Epithelial cell of prostate (primary cell): ENCODE measurements at regions not wholly inside any gene's neighbourhood (a gene's known extent, or its start where the extent isn't known, plus 50 kb on each side); places are given as distances from the start of the nearest gene placed in this dataset.
A peak's percentile ranks its signal among the peaks of the same experiment; 100 is the strongest.
"Not testable (repeated sequence)": the region's sequence is repeated elsewhere in the genome, so short reads cannot be mapped to it uniquely, and the experiment has no call there.

Experiments used
- DNase-seq: peaks from one replicate; pipeline ENCODE4 v3.0.0-alpha.2; 2011; ENCODE audit warnings: low read depth, low spot score
- H3K27ac ChIP-seq: fragments of 450-650 bp; 2 replicates; pipeline ENCODE4 v1.5.1; 2017; ENCODE audit warnings: mild to moderate bottlenecking

DNA sequence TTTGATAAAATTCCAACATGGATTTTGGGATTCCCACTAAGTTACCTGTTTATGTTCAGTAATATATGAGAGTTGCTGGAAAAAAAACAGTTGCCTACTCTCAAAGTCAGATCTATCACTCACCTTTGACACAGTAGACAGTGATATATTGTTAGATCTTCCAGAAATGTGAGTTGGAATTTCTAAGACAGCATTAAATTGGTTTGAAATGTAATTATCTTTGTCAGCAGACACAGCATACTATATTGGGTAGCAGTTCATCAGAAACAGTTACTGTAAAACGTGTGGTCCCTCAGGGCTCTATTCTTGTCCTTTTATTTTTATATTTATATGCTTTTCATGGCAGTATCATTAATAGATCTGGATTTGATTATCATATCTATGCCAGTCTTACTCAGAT, 433.6 kb upstream of the ARRDC3 start:
- no peak for DNase-seq
- H3K27ac ChIP-seq = no peak overlapping the region

DNA sequence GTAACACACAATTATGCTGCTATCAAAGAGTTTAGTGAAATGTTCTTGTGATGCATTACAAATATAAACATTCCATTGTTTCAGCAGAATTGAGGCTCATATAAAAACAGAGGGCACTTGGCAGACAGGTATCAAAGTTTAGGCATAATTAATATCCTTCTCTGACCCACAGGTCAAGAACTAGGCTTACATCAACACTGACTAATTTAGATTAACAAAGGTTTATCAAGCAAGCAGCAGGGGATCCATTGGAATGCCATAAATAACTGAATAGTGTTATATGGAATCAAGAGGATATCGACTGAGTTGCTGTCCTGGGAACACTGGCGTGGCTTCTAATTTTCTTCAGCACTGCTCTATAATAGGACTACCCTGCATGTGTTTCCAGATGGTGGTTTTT, 414.5 kb upstream of the ARRDC3 start:
- H3K27ac ChIP-seq = no peak overlapping the region
- no peak for DNase-seq

DNA sequence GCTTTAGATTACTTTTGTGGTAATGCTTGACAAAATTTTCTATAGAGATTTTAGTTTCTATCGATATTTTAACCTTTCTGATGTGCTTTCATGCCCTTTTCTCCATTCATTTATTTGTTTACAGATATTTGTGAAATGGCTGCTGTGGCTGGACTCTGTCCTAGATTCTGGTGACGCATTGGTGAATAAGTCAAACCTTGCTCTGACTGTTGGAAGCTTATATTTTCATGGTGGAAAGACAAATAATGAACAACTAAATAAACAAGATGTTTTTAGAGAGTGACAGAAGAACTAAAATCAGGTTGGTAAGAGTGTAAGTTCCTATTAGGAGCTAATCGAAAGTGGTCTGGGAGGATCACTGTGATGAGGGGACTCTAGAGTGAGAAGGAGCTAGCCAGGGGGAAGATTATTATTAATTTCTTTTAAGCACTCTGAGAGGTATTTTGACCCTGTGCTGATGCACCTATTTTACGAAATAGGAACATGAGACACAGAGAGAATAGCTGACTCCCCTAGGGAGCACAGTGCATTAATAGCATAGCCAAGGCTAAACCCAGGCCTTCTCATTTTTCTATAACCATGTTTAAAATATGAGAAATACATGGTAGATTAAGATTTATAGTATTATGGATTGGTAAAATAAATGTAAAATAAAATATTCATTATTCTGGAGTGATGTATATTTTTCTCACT, 411.9 kb upstream of the ARRDC3 start:
- no peak for DNase-seq
- H3K27ac ChIP-seq = no peak overlapping the region

- no peak for DNase-seq
- no peak overlapping the region for H3K27ac ChIP-seq
Observed at GRCh38 chr5:91794455-91794854, 411.3 kb upstream of the ARRDC3 start.

DNA sequence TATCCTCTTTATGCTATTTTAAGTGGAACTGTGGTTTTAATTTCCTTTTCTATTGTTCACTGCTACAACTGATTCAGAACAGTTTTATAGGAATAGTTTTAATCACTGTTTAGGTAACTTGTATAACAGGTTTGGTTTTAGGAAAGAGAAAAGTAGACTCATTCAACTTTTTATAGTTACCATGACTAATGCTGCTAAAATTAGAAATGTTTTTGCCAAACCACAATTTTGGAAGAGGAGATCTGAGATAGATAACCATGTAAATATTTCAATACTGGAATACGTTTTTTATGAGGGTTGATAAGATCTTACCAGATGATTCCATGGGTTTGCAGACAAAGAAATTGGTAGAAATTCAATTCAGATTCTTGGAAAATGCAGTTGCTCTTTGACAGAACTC, 404.6 kb upstream of the ARRDC3 start:
- peak; percentile 60 for DNase-seq

GRCh38 chr5:91777671-91778070, 394.6 kb upstream of the ARRDC3 start:
- DNase-seq = no peak
- no peak overlapping the region for H3K27ac ChIP-seq

More for the DNA sequence above, 404.6 kb upstream of the ARRDC3 start:
- no peak overlapping the region for H3K27ac ChIP-seq

DNA sequence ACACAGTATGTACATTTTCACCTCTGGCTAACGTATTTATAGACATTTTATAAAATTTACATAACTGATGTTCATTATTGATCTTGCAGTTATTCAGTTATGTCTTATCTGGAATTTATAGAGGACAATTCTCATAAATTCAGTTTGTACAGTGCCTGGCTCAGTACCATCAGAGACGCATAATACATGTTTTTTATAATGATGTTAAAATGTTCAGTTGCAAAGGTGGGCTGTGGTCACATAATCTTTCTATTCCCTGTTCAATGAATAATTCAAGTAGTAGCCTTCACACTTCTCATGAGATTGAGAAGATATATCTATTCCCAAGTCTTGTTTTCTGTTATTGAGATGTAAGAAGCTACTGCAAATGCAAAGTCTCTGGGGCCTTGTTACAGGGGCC, 393.1 kb upstream of the ARRDC3 start:
- DNase-seq = no peak
- no peak overlapping the region for H3K27ac ChIP-seq

DNA sequence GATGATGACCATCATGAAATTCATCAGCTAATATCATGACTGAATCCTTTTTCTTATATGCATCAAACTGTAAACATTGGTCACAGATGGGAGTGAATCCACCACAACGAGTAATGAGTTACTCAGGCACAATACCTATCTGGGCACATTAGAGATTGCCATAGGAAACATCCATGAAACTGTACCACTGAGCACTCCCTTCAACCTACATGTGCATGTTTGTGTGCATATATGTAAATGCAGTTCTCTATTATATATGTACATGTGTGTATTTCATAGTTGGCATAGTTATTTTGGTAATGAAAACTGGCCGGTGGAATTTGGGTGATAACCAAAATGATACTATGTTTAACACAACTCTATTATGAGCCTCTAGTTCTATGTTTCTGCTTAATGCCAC, 387.3 kb upstream of the ARRDC3 start:
- DNase-seq = no peak
- no peak overlapping the region for H3K27ac ChIP-seq

GRCh38 chr5:91757383-91757782, 374.3 kb upstream of the ARRDC3 start:
- not testable (repeated sequence) for H3K27ac ChIP-seq, DNase-seq

DNA sequence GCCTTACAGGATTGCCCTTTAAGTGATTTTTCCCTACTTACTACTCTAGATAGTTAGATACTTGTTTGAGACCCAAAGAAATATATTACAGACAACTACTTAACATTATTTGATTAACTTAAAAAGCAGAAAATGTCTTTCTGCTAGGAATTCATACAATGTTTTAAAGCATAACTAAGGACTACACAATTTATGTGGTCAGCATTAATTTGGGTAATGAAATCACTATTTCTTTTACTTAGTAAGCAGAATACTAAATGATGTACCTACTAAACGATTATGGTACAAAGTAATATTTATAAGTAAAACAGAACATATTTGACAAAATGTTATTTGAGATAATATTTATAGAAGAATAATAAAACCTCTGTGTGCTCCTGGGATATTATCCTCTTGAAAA, 371.9 kb upstream of the ARRDC3 start:
- DNase-seq = no peak
- no peak overlapping the region for H3K27ac ChIP-seq

DNA sequence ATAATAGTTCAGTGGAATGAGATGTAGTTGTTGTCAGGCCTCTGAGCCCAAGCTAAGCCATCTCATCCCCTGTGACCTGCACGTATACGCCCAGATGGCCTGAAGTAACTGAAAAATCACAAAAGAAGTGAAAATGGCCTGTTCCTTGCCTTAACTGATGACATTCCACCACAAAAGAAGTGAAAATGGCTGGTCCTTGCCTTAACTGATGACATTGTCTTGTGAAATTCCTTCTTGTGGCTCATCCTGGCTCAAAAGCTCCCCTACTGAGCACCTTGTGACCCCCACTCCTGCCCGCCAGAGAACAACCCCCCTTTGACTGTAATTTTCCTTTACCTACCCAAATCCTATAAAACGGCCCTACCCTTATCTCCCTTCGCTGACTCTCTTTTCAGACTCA, 361.4 kb upstream of the ARRDC3 start:
- DNase-seq, H3K27ac ChIP-seq: not testable (repeated sequence)

GRCh38 chr5:91742550-91742949, 359.4 kb upstream of the ARRDC3 start:
- H3K27ac ChIP-seq = no peak overlapping the region
- DNase-seq = no peak

DNA sequence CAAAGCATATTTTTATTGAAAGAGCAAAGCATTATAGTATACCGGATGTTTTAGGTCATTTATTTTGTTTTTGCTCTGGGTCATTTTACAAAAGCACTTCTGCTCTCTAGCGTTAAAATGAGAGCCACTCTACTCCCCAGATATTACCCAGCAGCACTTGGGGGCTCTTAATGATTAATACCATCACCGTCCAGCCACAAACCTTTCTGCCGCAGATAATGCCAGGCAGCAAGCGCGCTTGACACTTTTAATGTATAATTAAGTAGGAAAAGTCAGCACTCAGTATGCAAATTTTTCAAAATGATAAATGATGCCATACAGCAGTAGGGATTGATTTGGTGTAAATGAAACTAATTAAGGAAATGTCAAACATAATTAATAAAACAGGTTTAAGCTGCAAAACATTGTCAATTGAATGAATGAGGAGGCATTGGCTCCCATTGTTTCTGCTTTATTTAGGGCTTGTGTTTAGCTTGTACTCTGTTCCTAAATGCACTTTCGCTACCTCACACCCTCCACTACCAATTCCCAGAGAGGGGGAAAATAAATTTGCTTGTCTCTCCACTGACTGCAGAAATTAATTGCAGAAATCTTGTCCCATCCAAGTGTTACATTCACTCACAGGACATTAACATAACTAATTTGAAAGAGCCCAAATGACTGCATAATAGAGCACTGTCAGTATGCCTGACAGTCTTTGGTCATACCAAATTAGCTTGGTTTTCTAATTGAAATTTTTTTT, 358.8 kb upstream of the ARRDC3 start:
- DNase-seq = no peak
- no peak overlapping the region for H3K27ac ChIP-seq

DNA sequence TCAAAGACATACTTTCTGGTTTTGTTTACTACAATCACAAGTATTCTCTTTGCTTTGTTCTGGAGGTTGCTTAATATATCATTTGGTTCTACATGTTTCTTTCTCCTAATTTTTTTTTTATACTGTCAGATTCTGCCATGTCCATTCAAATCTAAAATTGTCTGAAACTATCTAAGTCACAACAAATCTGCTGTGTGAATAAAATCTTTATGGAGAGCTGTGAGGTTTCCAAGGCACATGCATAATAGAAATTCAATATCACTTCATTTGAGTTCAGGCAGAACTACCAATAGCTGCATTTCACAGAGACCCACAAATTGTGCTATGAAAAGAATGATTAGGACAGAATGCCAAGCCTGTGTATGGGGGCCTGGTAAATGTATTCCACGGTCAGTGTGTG, 346.9 kb upstream of the ARRDC3 start:
- no peak overlapping the region for H3K27ac ChIP-seq
- no peak for DNase-seq

DNA sequence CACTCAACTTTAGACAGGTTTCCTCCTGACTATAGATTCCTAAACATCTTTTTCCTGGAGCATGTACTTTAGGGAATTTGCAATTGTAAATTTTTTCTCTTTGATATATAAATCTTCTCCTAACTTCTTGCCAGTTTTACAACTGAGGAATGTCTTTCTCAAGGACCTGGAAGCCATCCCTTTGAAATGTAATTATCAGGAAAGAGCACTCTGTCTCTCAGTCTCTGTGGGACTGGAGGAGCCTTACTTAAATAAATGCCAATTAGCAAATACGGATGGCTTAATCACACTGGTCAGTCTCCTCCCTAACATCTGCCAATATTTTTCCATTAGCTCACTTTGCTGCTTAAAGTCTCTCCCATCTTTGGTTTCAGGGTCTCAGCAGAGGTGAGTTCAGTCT, 344.3 kb upstream of the ARRDC3 start:
- no peak for DNase-seq
- H3K27ac ChIP-seq = no peak overlapping the region

DNA sequence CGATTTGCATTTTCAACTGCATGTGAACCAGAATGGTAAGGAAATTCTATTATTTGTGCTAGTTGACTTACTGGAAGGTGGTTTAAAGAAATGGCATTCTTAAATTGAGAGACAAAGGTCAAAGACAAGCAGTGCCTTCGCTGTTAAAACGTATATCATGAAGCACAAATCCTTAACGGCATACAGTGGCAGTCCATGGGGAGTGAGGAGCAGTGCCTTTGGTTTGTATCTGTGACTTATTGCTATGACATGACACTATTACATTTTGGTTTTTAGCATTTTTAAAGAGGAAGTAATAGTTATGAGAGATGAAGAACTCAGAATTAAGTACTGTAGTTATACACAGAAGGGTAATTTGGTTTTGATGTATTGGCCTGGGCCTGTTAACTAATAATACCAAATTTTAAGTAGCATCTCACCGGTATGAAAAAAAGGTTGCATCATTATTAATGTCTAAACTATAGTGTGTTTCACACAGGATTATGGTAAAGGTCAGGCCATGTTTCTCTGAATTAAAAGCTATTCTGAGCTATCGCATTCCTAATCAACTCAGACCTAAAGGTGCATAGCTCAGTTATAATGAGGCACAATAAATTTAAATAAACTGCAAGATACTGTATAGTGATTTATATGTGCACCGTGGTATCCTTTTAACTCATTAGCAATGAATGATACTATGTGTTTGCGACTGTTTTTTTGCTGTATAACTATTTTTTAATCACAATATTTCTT, 339.8 kb upstream of the ARRDC3 start:
- H3K27ac ChIP-seq = no peak overlapping the region
- DNase-seq = no peak

DNA sequence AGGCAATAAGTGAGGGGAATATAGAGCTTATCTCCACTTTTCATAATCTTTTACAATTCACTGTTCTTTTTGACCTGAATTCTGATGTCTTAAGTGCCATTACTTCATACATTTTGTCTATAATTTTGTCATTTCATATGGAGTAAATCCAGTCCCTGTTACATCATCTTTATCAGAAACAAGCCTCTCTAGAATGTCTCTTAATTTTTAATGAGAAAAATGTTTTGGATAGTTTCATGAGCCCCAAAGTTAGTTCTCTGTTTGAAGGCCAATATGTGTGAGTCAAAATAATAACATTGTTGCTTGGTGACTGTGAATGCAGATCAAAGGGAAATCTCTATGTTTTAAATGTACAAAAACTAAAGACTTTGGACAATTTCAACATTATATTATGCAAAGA, 329.6 kb upstream of the ARRDC3 start:
- no peak overlapping the region for H3K27ac ChIP-seq
- no peak for DNase-seq

DNA sequence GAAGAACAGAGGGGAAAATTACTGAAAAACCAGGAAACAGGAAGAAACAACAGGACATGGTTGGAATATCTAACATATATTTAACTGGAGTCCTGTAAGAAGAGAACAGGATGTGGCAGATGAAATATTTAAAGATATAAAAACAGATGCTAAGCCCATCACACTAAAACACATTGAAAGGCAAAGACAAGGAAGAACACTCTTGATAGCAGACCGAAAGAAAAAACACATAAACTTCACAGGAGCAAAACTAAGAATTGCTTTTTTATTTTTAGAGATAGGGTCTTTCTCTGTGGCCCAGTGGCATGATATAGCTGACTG, 324.4 kb upstream of the ARRDC3 start:
- DNase-seq = no peak
- H3K27ac ChIP-seq = no peak overlapping the region

DNA sequence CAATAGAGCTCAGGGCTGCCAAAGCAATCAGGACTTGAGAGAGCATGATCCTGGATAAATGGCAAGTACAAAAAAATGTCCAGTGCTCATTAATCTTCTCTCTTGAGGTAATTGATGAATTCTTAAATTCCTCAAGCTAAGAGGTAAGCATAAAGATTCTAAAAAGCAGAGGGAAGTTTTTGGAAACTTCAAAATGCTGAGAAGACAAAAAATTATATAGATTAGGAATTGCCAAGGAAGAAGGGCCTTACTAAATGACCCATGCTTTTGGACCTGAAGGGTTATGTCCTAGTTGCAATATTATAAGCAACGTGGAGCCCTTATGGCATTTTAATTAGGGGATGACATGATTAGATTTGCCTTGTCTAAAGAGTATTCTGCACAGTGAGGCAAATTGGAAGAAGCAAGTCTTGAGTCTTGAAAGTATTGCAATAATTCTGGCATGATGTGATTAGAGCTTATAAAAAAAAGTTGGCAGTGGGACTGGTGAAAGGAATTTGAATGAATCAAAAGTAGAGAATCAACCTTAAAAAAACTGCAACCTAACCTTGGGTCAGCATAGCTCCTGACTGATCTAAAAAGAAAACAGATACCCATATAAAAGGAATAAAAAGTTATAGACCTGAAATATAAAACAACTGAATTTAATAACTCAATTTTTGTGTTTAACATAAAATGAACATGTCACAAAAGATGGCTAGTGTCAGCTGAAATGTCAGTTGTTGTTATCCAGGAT, 323.8 kb upstream of the ARRDC3 start:
- H3K27ac ChIP-seq = no peak overlapping the region
- no peak for DNase-seq

GRCh38 chr5:91703128-91703527, 320.0 kb upstream of the ARRDC3 start:
- no peak overlapping the region for H3K27ac ChIP-seq
- DNase-seq = no peak

- H3K27ac ChIP-seq = no peak overlapping the region
- DNase-seq = no peak
Observed at GRCh38 chr5:91699429-91699828, 316.3 kb upstream of the ARRDC3 start.
